HG03175 (cell line): ENCODE measurements at regions not wholly inside any gene's neighbourhood (a gene's known extent, or its start where the extent isn't known, plus 50 kb on each side); places are given as distances from the start of the nearest gene placed in this dataset.
"Not testable (repeated sequence)": the region's sequence is repeated elsewhere in the genome, so short reads cannot be mapped to it uniquely, and the experiment has no call there.

Experiments used
- ATAC-seq: cut with Tn5 transposase; IDR thresholded peaks from one replicate; pipeline ENCODE4 v1.9.1; 2021; ENCODE audit warnings: mild to moderate bottlenecking, moderate library complexity; ENCODE audit not compliant: unreplicated experiment

DNA sequence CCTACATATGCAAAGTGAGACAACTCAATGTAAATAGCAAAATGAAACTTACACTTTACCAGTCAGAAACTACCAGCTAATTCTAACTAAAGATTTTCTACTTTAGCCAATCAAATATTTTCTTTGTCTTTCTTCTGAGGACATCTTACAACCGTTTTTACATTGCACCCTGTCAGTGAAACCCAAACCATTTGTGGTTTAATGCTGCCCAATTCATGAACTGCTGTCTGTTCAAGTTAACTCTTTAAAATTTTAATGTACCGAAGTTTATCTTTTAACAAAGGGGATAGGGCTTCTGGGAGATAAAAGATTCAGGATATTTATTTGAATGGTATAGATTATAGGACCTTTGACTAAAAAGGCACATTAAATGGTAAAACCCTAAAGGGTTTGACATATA is 121.3 kb upstream of the HDDC2 start:
- ATAC-seq, result no peak

DNA sequence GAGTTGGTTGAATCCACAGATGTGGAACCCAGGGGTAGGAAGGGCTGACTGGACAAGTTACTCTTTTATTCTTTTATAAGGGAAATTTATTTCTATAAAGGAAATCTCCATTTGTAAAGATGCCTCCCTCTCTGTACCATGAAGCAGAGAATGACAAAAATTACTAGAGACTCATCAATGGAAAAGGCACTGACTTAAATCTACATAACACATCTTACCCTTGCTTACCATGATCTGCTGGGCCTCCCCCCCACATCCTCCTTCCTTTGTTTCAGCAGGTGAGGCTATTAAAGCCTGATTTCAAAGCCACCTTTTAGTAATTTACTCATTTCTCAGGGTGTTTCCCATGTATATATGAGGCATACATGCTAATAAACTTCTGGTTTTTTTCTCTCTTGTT is 130.2 kb upstream of the HDDC2 start:
- no peak for ATAC-seq

DNA sequence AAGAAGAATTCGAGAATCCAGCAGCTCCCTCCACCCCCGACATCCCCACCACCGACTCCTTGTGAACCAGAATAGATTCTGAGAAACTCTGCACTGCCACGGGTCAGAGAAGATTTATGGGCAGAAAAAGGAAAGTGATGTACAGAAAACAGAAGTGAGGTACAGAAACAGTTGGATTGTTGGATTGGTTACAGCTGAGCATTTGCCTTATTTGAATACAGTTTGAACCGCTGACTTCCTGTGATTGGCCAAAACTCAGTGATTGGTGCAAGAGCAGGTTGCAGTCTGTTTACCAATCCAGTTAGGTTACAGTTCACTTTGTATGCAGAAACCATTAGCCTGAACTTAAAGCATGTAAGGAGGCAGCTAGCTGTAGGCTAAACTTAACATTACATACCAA is 131.2 kb upstream of the HDDC2 start:
- ATAC-seq, result peak; percentile 50

DNA sequence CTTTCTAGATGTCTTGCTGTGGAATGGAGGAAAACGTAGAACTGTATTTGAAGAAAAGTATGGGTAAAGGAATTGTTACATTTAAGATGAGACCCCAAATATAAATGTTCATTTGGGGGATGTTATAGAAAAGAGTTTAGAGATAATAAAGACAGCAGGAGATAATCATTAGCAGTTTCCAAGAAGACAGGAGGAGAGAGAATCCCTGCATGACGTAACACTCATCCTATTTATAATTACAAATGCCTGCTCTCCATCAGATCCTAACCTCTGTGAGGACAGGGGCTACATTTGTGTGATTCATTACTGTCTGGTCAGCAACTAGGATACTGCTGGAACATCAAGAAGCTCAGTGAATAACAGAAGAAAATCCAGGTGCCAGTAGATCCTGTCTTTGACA is 133.0 kb upstream of the HDDC2 start:
- ATAC-seq, result no peak

DNA sequence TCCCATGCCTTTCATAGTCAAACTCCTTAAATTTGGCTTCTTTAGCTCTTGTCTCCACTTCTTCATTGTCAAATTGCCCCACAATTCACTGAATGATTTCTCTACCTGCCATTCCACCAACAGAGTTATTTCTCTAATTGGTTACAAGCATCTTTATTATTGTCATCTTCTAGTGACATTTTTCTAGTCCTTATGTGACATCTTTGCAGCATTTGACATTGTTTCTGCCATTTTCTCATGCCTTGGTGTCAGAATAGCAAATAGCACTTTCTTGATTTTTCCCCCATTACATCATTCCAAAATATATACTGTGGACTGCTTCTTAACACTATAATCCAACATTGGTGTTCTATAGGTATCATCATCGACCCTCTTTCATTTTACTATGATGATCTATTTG is 137.7 kb upstream of the HDDC2 start:
- ATAC-seq, result no peak

DNA sequence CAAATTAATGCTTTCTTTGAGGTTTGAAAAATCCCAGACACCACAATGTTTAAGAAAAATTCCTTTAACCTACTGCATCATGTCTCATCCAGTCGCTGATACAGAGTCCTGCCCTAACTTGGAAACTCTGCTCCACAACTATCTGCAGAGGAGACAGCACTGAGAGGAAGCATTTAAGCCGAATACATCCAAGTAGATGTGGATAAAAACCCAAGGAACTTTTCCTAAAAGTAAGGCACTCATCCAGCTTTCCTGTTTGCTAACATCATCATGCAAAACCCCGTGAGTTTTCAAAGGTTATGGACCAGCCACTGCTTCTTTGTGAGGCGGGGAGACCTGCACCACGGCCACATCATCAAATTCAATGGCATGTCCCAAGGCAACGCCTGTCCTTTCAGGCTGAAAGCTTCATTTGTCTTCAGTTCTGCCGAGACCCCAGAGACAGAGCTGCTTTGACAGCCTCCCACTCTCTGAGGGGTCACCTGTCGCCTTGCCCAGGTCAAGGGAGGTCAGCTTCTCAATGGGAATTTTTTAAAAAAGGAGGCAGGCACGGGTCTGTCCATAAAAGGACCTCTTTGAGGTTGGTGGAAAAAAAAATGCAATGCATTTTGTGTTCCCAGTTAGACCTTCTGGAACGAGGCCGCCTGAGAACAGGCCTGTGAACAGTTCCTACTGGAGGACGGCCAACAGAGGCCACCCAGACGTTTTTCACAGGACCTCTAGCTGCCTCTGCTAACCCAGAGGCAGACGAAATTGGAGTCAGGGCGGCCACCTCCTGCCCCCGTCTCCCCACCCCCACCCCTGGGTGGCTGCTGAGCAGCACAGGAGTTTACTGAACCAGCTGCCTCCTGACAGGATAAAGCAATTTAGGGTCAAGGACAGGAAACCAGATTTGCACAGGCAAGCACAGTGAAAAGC is 142.5 kb upstream of the HDDC2 start:
- no peak for ATAC-seq

DNA sequence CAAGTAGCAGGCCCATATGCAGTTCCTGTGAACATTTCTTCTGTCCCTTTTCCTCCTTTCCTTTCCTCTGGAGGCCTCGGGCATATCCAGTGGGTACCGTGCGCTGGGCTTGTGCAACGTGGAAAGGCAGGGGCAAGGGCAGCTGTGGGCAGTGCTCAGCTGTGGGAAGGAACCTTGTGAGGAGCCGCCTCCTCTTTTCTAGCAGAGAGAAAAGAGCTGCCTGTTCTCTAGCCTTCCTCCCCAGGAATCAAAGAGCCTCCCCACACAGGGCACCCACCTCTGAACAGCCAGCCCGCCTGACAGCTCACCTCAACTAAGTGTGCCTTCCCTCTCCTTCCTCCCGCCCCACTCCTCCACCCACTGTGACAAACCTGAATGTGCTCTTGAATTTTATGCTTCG is 143.3 kb upstream of the HDDC2 start:
- ATAC-seq, result no peak

DNA sequence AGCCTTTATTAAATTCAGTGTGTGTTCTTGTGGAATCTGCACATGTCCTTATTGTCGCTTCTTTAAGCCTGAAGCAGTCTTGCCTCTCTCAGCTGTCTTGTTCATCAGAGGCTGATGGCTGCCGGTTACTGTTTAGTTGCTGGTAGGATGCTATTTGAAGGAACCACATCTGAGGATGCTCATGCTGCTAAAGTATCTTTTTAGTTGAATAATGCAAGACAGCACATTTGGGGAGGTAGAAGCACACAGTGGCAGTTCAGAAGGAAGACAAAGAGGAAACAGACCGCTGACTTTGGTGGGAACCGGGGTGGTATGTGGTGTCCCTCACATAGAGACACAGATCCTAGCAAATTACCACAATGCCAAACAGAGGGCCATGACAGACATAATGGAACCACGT is 144.2 kb upstream of the HDDC2 start:
- no peak for ATAC-seq

DNA sequence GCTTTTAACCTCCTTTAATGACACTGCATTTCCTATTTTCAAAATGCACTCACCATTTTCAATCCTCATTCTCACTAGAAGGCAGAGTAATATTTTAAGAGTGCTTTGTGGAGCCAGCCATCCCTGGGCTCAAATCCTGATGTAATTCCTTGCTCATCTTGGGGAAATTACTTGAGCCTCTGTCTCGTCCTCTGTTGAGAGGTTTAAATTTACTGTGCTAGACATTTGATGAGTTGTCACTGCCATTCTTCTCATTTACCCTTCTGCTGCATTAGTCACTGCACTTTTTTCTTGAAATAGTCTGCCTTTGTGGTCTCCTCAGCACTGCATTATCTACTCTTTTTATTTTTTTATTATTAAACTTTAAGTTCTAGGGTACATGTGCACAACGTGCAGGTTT is 150.0 kb upstream of the HDDC2 start:
- ATAC-seq, result no peak

DNA sequence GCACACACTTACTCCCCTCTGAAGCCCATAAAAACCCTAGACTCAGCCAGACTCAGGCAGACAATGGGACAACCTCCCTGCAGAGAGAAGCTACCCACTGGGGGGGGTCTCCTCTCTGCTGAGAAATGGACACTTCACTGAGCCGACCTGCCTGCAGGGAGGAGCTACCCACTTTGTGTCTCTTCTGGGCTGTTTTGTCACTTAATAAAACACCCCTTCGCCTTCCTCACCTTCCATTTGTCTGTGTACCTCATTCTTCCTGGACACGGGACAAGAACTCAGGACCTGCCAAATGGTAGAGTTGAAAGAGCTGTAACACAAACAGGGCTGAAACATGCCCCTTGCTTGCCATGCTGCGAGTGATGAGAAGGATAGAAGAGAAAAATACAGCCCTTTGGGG is 151.7 kb upstream of the HDDC2 start:
- ATAC-seq, result no peak

DNA sequence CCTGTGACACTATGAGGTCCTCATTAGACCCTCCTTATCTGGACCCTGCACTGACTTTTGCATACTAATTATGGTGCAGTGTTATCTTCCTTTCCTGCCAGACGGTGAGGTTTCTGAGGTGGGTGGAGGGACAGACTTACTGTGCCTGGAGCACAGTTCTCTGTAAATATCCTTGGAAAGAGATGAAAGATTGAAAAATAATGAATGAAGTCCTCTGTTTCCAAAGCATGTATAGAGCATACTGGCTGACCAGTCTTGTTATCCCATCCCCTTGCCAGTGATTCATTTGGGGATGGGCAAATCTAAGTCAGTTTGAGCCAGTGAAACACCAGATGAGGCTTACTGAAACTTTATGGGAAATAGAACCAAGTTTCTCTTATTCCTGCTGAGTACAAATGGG is 152.6 kb upstream of the HDDC2 start:
- no peak for ATAC-seq

DNA sequence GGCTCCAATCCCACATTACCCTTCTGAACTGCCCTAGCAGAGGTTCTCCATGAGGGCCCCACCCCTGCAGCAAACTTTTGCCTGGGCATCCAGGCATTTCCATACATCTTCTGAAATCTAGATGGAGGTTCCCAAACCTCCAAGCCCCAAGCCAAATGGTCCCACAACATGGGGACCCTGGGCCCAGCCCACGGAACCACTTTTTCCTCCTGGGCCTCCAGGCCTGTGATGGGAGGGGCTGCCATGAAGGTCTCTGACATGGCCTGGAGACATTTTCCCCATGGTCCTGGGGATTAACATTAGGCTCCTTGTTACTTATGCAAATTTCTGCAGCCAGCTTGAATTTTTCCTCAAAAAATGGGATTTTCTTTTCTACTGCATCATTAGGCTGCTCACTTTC is 156.7 kb upstream of the HDDC2 start:
- not testable (repeated sequence) for ATAC-seq

DNA sequence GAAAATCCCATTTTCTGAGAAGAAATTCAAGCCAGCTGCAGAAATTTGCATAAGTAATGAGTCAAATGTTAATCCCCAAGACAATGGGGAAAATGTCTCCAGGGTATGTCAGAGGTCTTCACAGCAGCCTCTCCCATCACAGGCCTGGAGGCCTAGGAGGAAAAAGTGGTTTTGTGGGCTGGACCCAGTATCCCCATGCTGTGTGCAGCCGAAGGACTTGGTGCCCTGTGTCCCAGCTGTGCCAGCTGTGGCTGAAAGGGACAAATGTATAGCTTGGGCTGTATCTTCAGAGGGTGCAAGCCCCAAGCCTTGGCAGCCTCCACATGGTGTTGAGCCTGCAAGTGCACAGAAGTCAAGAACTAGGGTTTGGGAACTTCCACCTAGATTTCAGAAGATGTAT is 163.6 kb upstream of the HDDC2 start:
- not testable (repeated sequence) for ATAC-seq

DNA sequence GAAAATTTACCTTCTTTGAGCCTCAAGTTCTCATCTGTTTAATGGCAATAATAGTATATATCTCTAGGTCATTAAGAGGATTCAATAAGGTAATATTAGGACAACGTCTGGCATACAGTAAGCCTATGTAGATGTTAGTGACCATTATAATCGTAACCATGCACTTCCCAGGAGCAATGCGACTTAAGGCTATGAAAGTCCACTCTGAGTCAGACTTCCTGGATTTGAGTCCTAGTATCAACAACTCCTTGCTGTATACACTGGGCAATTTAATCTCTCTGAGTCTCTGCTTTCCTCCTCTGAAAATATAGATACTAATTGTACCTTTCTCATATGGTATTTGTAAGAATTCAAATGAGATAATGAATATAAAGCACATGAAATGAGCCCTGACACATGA is 168.1 kb upstream of the HDDC2 start:
- ATAC-seq, result no peak

DNA sequence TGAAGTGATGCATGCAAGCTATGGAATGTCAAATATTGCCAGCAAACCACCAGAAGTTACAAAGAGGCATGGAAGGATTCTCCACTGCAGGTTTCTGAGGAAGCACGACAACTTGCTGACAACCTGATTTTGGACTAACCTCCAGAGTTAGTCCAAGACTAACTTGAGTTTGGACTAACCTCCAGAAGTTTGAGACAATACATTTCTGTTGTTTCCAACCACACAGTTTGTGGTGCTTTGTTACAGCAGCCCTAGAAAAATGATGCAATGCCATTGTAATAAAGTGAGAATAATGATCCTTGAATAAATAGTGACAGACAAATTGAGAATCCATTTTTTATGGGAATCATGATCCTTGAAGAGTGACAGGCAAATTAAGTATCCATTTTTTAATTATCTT is 169.9 kb upstream of the HDDC2 start:
- ATAC-seq, result no peak

DNA sequence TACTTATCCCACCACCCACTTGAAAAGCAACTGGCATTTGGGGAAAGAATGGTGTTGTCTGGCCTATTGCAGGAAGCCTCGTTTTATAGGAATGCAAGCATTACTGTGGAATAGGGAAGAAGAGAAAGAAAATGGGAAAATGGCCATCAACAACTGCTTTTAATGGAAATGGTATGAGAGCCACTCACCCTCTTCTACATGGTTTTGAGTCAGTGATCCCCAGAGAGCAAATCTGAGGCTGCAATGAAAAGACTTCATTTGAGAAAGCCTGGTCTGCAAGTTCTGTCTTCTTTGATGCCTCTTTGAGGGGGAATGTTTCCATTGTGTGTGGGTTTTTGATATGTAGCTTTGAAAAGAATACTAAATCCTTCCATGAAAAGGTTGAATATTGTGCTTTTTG is 172.3 kb upstream of the HDDC2 start:
- ATAC-seq, result no peak

DNA sequence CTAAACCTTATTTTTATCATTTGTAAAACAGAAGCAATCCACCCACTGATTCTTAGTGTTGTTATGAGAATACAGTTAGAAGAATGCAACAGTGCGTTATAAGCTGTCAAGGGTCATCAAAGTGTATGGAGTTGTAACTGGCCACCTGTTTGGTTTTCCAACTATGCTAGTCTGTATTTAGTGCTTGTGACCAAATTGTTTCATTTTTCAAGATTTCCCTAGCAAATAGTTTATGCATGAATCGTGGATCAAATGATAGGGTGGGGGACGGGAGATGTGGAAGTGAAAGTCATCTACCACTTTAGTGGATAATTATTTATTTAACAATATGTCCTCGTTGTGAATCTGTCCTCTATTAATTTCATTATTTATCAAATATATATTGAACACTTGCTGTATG is 175.4 kb upstream of the HDDC2 start:
- no peak for ATAC-seq

DNA sequence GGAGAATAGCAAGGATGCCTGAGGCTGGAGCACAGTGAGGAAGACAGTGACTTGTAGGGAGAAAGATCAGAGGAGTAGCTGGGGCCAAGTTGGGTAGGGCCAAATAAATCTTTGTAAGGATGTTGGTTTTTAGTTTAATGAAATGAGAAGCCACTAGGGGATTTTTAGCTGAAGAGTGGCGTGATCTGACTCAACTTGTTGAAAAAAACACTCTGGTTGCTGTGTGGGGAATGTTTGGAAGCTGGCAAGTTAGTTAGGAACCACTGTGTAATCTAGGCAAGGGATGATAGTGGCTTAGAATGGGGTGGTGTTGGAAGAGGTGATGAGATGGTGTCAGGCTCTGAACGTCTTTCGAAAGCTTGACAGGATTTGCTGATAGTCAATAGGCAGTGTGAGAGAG is 176.1 kb upstream of the HDDC2 start:
- ATAC-seq, result no peak

DNA sequence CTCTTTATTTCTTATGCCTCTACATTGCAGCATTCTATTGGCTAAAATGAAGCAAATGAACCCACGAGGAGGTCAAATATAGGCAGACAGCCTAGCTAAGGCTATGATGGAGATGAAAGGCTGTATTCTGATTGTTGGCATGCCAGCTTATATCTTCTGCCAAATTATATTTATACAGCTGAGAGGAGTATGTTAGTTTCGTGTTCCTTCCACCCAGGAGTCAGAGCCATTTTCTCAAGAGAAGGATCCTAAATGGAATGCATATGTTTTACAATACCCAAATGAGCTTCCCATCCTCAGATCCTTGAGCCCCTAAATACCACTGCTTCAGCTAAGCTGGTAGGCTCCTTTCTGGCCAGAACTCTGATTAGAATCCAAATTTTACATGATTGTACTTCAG is 178.4 kb upstream of the HDDC2 start:
- no peak for ATAC-seq

DNA sequence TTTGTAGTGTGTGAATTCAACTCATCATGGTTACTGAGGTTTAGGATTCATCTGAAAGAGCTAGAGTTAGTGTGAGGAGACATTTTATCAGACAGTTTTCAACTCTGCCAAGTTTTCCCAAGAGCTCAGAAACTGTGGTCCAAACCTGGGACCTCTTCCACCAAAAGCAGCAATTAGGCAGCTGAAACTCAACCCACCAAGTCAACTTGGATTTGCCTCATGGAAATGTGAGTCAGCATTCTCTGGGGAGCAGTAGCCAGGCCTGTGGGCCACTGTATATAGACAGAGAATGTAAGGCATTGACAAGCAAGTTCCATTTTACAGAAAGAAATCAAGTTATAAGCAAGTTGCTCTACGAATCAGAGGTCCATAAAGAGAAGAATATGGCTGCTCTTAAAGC is 178.8 kb upstream of the HDDC2 start:
- ATAC-seq, result no peak

DNA sequence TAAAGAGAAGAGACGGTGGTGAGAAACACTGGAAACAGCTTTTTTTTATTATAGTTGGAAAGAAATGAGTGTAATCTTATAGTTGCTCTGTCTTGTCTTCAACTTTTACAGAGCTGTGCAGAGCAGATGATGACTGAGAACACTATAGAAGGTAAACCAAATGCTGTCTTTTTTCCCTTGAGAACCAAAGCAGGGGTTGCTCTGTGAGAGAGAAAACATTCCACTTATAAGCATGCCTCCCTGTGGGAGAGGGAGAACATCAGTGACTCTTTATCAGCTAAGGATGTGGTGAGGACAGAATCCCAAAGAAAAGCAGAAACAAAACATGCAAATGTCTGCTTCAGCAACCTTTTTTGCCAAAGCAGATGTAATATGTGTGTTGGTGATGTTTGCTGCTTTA is 179.3 kb upstream of the HDDC2 start:
- ATAC-seq, result no peak

DNA sequence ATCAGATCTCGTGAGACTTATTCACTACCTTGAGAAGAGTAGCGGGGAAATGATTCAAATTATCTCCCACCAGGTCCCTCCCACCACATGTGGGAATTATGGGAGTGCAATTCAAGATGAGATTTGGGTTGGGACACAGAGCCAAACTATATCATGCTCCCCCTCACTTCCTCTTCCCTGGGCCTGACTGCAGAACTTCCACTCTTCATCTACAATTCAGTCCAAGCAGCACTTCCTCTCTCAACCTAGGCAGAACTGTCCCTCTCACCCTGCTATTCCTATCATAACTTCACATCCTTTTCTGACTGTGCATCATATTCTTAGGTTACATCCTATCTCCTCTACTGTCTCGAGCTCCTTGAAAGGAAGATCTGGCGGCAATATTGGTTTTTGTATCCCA is 184.0 kb upstream of the HDDC2 start:
- no peak for ATAC-seq

DNA sequence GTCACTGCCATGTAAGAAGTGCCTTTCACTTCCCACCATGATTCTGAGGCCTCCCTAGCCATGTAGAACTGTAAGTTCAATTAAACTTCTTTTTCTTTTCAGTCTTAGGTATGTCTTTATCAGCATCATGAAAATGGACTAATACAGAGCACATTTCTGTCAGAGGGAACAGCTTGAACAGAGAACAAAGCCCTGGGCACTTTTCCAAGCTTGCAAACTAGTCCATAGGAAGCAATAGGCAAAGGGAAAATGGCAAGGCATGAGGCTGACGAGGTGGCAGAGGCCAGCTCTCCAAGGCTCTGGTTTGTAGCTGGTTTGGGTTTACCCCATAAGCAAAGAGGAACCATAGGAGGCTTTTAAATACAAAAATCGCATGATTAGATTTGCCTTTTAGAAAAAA is 185.1 kb upstream of the HDDC2 start:
- no peak for ATAC-seq
